ENCODE measurements at regions not wholly inside any gene's neighbourhood (a gene's known extent, or its start where the extent isn't known, plus 50 kb on each side); places are given as distances from the start of the nearest gene placed in this dataset.

DNA sequence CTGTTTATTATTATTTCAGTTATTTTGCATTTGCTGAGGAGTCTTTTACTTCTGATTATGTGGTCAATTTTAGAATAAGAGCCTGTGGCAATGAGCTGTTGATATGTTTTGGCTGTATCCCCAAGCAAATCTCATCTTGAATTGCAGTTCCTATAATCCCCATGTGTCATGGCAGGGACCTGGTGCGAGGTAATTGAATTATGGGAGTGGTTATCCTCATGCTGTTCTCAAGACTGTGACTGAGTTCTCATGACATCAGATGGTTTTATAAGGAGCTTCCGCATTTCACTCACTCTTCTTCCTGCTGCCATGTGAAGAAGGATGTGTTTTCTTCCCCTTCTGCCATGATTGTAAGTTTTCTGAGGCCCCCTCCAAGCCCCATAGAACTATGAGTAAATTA is 114.9 kb upstream of the SLCO6A1 start:
- H3K36me3 Mint-ChIP-seq = peaks cover 26% of the 10 kb centered on the region
- H3K4me1 Mint-ChIP-seq = no peaks in the 10 kb centered on the region
- no peak overlapping the region for H3K4me3 Mint-ChIP-seq
- peaks cover 22% of the 10 kb centered on the region for H3K9me3 Mint-ChIP-seq
- peaks cover 1% of the 10 kb centered on the region for H3K27me3 Mint-ChIP-seq (ENCODE audit: low read depth)
- no peak overlapping the region for H3K27ac Mint-ChIP-seq
- no peak for DNase-seq (ENCODE audit: low spot score in 2 of 2, unreplicated experiment in 2 of 2)
- TF ChIP-seq, protein P1, sequence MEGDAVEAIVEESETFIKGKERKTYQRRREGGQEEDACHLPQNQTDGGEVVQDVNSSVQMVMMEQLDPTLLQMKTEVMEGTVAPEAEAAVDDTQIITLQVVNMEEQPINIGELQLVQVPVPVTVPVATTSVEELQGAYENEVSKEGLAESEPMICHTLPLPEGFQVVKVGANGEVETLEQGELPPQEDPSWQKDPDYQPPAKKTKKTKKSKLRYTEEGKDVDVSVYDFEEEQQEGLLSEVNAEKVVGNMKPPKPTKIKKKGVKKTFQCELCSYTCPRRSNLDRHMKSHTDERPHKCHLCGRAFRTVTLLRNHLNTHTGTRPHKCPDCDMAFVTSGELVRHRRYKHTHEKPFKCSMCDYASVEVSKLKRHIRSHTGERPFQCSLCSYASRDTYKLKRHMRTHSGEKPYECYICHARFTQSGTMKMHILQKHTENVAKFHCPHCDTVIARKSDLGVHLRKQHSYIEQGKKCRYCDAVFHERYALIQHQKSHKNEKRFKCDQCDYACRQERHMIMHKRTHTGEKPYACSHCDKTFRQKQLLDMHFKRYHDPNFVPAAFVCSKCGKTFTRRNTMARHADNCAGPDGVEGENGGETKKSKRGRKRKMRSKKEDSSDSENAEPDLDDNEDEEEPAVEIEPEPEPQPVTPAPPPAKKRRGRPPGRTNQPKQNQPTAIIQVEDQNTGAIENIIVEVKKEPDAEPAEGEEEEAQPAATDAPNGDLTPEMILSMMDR (IDR thresholded peaks at IDR 0.05; ENCODE audit: unreplicated experiment) = no peak

DNA sequence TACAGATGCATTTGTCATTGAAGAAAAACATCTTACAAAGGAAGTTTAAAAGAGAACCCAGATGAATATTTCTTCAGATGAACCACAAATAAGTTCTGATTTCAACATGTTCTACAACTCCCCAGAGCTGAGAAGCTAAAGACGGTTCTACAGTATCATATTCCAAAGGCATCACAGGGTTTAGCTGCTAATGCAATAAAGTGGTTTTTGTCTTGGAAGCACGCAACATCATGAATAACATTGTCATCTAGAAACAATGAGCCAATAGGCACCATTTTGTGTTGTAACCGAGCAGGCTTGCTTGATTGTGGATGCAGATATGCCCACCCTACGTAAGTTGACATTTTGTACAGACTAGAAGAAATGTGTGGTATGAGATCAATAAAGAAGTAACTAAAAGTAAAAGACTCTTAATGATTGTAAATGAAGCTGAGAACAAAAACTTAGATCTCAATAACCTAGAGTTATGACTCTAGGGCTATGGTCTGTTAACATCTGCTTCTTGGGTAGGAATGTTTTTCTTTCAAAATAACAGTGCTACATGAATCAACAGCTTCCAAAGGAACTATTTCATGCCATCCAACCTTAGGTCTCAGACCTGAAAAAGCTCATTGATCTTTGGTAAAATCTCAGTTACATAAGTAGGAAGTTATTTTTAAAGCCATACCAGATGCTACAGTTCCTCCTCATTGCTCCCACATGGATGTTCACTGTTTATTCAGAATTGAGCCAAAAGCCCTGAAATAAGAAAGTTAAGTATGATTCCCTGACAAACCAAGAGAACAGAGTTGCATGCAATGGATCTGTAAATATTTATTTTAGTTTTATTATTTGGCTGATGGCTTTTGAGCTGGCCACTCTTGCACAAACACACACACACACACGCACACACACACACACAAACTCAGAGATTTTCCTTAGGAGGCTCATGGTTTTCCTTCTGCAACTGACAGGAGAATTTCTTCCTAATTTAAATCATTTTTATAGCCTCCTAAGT is 118.7 kb upstream of the SLCO6A1 start:
- no peak overlapping the region for H3K27ac Mint-ChIP-seq

DNA sequence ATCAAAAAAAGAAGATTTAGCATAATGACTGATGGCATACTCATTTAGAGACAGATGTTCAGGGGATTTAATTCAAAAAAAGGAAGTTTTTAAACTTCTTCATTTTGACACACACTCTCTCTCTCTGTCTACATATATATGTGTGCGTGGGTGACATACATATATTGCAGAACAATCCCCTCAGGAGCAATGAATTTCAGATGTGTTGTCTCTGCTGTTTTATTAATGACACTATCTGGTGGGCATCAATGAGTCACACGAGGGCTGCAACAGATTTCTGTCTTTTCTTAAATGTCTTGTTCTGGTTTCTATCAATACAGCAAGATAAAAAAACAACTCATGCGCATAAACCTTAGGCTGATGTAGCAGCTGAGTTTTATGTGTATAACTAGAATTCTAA is 123.5 kb upstream of the SLCO6A1 start:
- no peaks in the 10 kb centered on the region for H3K36me3 Mint-ChIP-seq
- DNase-seq (ENCODE audit: low spot score in 2 of 2, unreplicated experiment in 2 of 2) = no peak
- peaks cover 15% of the 10 kb centered on the region for H3K4me1 Mint-ChIP-seq
- peaks cover 4% of the 10 kb centered on the region for H3K9me3 Mint-ChIP-seq
- TF ChIP-seq, protein P1 (IDR thresholded peaks at IDR 0.05; ENCODE audit: unreplicated experiment) = no peak
- H3K27ac Mint-ChIP-seq = no peak overlapping the region
- no peaks in the 10 kb centered on the region for H3K27me3 Mint-ChIP-seq (ENCODE audit: low read depth)
- H3K4me3 Mint-ChIP-seq = no peak overlapping the region

More for the DNA sequence above, 118.7 kb upstream of the SLCO6A1 start:
- Mint-ChIP-seq H3K36me3 (peaks cover 18% of the 10 kb centered on the region), H3K4me3 (no peak overlapping the region), H3K4me1 (peaks cover 7% of the 10 kb centered on the region), H3K9me3 (peaks cover 22% of the 10 kb centered on the region), H3K27me3 (ENCODE audit: low read depth) (peaks cover 1% of the 10 kb centered on the region)
- DNase-seq (ENCODE audit: low spot score in 2 of 2, unreplicated experiment in 2 of 2) = no peak
- TF ChIP-seq, protein P1 (IDR thresholded peaks at IDR 0.05; ENCODE audit: unreplicated experiment) = no peak

DNA sequence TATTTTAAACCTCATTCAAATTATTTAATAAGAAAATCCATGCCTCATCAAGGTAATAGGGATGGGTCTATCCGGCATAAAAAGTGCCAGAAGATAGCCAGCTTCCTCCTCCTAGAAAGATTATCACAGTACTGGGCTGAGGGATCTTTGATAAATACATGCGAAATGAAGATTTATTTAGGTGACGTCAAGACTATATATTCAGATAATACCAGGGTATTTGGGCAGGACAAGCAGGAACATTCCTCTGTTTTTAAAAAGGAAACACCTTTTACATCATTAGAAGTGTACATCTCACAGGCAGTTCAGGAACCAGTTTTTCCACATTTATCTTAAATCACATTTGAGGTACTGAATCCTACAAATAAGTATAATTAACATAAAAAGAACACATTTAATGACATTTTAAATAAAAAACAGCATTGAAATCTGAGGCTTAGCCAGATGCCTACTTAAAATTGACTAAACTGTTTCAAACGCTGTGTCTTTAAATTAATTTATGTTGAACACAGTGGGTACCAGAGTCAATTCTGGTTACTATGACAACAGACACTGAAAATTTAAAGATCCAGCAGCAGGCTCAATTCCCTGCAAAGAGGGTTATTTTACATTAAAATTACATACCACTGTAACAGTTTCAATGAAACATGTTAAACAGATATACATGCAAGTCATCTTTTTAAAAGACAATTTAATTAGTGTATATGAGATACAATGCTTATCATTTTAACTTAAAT is 124.7 kb upstream of the SLCO6A1 start:
- no peak overlapping the region for H3K4me3 Mint-ChIP-seq
- no peak for DNase-seq (ENCODE audit: low spot score in 2 of 2, unreplicated experiment in 2 of 2)
- H3K4me1 Mint-ChIP-seq = peaks cover 16% of the 10 kb centered on the region
- TF ChIP-seq, protein P1 (IDR thresholded peaks at IDR 0.05; ENCODE audit: unreplicated experiment) = no peak
- peaks cover 4% of the 10 kb centered on the region for H3K9me3 Mint-ChIP-seq
- H3K27ac Mint-ChIP-seq = no peak overlapping the region
- H3K36me3 Mint-ChIP-seq = no peaks in the 10 kb centered on the region
- no peaks in the 10 kb centered on the region for H3K27me3 Mint-ChIP-seq (ENCODE audit: low read depth)

DNA sequence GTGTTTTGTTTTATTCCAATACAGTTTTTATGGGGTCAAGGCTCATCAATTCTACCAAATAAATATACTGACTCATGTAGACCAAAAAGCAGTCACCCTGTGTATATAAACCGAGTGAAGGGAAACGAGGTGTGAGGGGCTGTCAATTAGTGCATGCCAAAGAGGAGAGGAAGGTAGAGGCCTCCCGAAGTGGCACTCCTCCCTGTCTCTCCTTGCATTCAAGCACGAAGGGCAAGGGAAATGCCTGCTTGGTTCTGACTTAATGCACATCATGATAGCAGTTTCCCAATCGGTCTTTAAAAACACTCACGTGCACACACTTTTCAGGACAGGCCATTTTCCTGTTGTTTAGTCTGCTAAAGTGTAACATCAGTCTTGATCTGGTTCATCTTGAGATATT is 125.6 kb upstream of the SLCO6A1 start:
- DNase-seq (ENCODE audit: low spot score in 2 of 2, unreplicated experiment in 2 of 2) = no peak
- Mint-ChIP-seq H3K4me1 (peaks cover 23% of the 10 kb centered on the region), H3K9me3 (peaks cover 4% of the 10 kb centered on the region), H3K4me3 (no peak overlapping the region), H3K27me3 (ENCODE audit: low read depth) (no peaks in the 10 kb centered on the region), H3K36me3 (no peaks in the 10 kb centered on the region), H3K27ac (no peak overlapping the region)
- TF ChIP-seq, protein P1 (IDR thresholded peaks at IDR 0.05; ENCODE audit: unreplicated experiment) = no peak
